A673 (cell line): ENCODE measurements at regions not wholly inside any gene's neighbourhood (a gene's known extent, or its start where the extent isn't known, plus 50 kb on each side); places are given as distances from the start of the nearest gene placed in this dataset.

Source experiments
- BruUV-seq: library from RNA; stranded (reverse); fragments of 400-500 nt; replicated peaks from 2 replicates; lab custom pipeline; 2021; lab: Mats Ljungman, UMichigan
- CTCF ChIA-PET: fragments of 300-600 bp; sonication (Branson Sonifier 250); formaldehyde crosslinking; loops from one replicate; lab custom pipeline; 2022; ENCODE audit warnings: antibody characterized with exemption; lab: Charles Lee
- POLR2A ChIA-PET: fragments of 300-600 bp; sonication (Branson Sonifier 250); formaldehyde crosslinking; loops from one replicate; lab custom pipeline; 2022; ENCODE audit warnings: antibody characterized with exemption; ENCODE audit not compliant: low non-redundant PET; lab: Charles Lee
- DNase-seq: peaks from one replicate; pipeline ENCODE4 v3.0.0-alpha.2; 2015; ENCODE audit warnings: low spot score
- H3K27ac ChIP-seq: fragments of 200-600 bp; sonication (generic); 2 replicates; pipeline ENCODE4 v1.5.1; 2016; ENCODE audit warnings: mixed run types, low read depth, mild to moderate bottlenecking, mixed read lengths, antibody characterized with exemption, low read length; ENCODE audit not compliant: poor library complexity, severe bottlenecking
- H3K27me3 ChIP-seq: fragments of 200-600 bp; sonication (generic); replicated peaks from 2 replicates; pipeline ENCODE4 v1.6.1; 2017; ENCODE audit warnings: mixed run types, low read depth, mild to moderate bottlenecking, mixed read lengths, antibody characterized with exemption, low read length; ENCODE audit not compliant: insufficient read depth, poor library complexity
- H3K36me3 ChIP-seq: fragments of 200-600 bp; sonication (generic); 2 replicates; pipeline ENCODE4 v1.6.1; 2016; ENCODE audit warnings: mixed run types, mild to moderate bottlenecking, mixed read lengths, antibody characterized with exemption, low read length; ENCODE audit not compliant: insufficient read depth, poor library complexity, severe bottlenecking
- H3K4me1 ChIP-seq: fragments of 200-600 bp; sonication (generic); 2 replicates; pipeline ENCODE4 v1.6.1; 2017; ENCODE audit warnings: mixed run types, mild to moderate bottlenecking, mixed read lengths, antibody characterized with exemption, low read length; ENCODE audit not compliant: insufficient read depth, poor library complexity, severe bottlenecking
- H3K4me3 ChIP-seq: fragments of 200-600 bp; sonication (generic); 2 replicates; pipeline ENCODE4 v1.5.1; 2016; ENCODE audit warnings: low read depth, mixed run types, mild to moderate bottlenecking, mixed read lengths, low read length; ENCODE audit not compliant: poor library complexity, severe bottlenecking
- H3K9me3 ChIP-seq: fragments of 200-600 bp; sonication (generic); 2 replicates; pipeline ENCODE4 v1.6.1; 2016; ENCODE audit warnings: mixed run types, low read depth, mild to moderate bottlenecking, mixed read lengths, antibody characterized with exemption, low read length; ENCODE audit not compliant: poor library complexity, severe bottlenecking
- CTCF ChIP-seq: fragments of 300-800, 200-600 bp; sonication (generic); conservative IDR thresholded peaks from 2 replicates; pipeline ENCODE4 v1.5.1; 2017; ENCODE audit warnings: low read depth, mild to moderate bottlenecking, antibody characterized with exemption, low read length, moderate library complexity, mixed read lengths
- EZH2 ChIP-seq: fragments of 200-600 bp; sonication (generic); IDR thresholded peaks from 2 replicates; pipeline ENCODE4 v1.6.1; 2017; ENCODE audit warnings: borderline replicate concordance, low read depth, mild to moderate bottlenecking, mixed read lengths, antibody characterized with exemption, low read length; ENCODE audit not compliant: poor library complexity, severe bottlenecking
- intact Hi-C: fragments of 100-400 bp; cut with micrococcal nuclease; formaldehyde crosslinking; loops from one replicate; pipeline ENCODE4 v1.10.0; 2022; ENCODE audit not compliant: unreplicated experiment

GRCh38 chr16:64185954-64186353 lies 935.9 kb downstream of the CDH11 start:
- intact Hi-C loops: no loop called here
- CTCF ChIA-PET: no interaction called here

GRCh38 chr16:64184156-64184555 lies 937.7 kb downstream of the CDH11 start:
- Histone ChIP-seq H3K4me1 (no peaks in the 10 kb centered on the region), H3K9me3 (no peaks in the 10 kb centered on the region), H3K4me3 (no peak overlapping the region), H3K36me3 (no peaks in the 10 kb centered on the region), H3K27ac (no peak overlapping the region), H3K27me3 (no peaks in the 10 kb centered on the region)
- TF ChIP-seq EZH2: no peak
- no peak for DNase-seq
- intact Hi-C loops: no loop called here
- BruUV-seq: no TSS peak
- ChIA-PET POLR2A (no interaction called here), CTCF (no interaction called here)

More at GRCh38 chr16:64185954-64186353, 935.9 kb downstream of the CDH11 start:
- BruUV-seq: no TSS peak
- H3K4me3 ChIP-seq: no peak overlapping the region
- POLR2A ChIA-PET: no interaction called here
- H3K9me3 ChIP-seq: no peaks in the 10 kb centered on the region
- no peak overlapping the region for H3K27ac ChIP-seq
- no peaks in the 10 kb centered on the region for H3K27me3 ChIP-seq
- no peaks in the 10 kb centered on the region for H3K36me3 ChIP-seq
- DNase-seq: no peak
- no peaks in the 10 kb centered on the region for H3K4me1 ChIP-seq
- TF ChIP-seq CTCF: no peak
- TF ChIP-seq EZH2: no peak

- TF ChIP-seq CTCF (no peak), EZH2 (no peak)
- BruUV-seq: no TSS peak
- ChIA-PET POLR2A (no interaction called here), CTCF (no interaction called here)
- Histone ChIP-seq H3K9me3 (peaks cover 5% of the 10 kb centered on the region), H3K4me3 (no peak overlapping the region), H3K27me3 (no peaks in the 10 kb centered on the region), H3K36me3 (no peaks in the 10 kb centered on the region), H3K27ac (no peak overlapping the region), H3K4me1 (no peaks in the 10 kb centered on the region)
- intact Hi-C loops: no loop called here
- DNase-seq: no peak
Measured at GRCh38 chr16:64182985-64183384, 938.9 kb downstream of the CDH11 start.

GRCh38 chr16:64181271-64181925 lies 940.5 kb downstream of the CDH11 start:
- TF ChIP-seq CTCF: no peak
- TF ChIP-seq EZH2: no peak
- no TSS peak for BruUV-seq
- Histone ChIP-seq H3K9me3 (peaks cover 6% of the 10 kb centered on the region), H3K4me3 (no peak overlapping the region), H3K27ac (no peak overlapping the region), H3K36me3 (no peaks in the 10 kb centered on the region), H3K4me1 (no peaks in the 10 kb centered on the region), H3K27me3 (no peaks in the 10 kb centered on the region)
- intact Hi-C loops: no loop called here
- no peak for DNase-seq
- ChIA-PET POLR2A (no interaction called here), CTCF (no interaction called here)
